ENCODE measurements at regions not wholly inside any gene's neighbourhood (a gene's known extent, or its start where the extent isn't known, plus 50 kb on each side); places are given as distances from the start of the nearest gene placed in this dataset.

DNA sequence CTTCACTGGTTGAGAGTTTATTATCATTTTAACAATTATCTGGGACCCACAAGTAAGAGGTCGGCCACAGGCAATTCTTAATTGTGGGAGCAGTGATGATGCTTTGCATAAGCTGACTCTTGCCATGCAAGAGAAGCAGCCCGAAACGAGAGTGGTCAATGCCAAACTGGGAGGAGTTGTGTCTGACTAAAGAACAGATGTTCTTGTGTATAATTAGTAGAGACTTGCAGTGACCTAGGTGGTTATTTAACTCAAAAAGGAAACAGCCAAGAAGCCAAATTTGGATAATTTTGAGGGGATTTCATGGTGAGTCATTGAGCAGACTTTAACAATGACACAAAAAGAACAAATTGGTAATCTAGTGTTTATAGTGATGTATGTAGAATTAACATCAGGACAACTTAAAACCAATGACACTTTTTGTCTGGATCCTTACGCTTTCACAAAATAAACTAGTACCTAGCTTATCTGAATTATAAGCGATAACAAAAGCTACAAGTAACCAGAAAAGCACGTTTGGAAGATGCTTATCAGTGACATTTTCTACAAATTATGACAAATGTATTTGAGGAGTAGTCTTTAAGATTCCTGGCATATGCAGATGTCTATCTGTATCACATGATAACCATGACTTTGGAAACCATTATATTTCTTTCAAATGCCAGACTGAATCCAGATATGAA is 184.7 kb upstream of the DLGAP1 start:
- TF ChIP-seq, protein P1, sequence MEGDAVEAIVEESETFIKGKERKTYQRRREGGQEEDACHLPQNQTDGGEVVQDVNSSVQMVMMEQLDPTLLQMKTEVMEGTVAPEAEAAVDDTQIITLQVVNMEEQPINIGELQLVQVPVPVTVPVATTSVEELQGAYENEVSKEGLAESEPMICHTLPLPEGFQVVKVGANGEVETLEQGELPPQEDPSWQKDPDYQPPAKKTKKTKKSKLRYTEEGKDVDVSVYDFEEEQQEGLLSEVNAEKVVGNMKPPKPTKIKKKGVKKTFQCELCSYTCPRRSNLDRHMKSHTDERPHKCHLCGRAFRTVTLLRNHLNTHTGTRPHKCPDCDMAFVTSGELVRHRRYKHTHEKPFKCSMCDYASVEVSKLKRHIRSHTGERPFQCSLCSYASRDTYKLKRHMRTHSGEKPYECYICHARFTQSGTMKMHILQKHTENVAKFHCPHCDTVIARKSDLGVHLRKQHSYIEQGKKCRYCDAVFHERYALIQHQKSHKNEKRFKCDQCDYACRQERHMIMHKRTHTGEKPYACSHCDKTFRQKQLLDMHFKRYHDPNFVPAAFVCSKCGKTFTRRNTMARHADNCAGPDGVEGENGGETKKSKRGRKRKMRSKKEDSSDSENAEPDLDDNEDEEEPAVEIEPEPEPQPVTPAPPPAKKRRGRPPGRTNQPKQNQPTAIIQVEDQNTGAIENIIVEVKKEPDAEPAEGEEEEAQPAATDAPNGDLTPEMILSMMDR (IDR thresholded peaks at IDR 0.05; ENCODE audit: low read depth, low read length): no peak
- no peak for DNase-seq (ENCODE audit: low read depth, low spot score)
- Histone ChIP-seq H3K4me3 (ENCODE audit: low read depth, low read length) (no peak overlapping the region), H3K27me3 (ENCODE audit: control insufficient read depth, insufficient read depth, low read length) (no peaks in the 10 kb centered on the region), H3K27ac (ENCODE audit: low read depth, low read length) (no peak overlapping the region), H3K9me3 (ENCODE audit: control insufficient read depth, insufficient read depth, low read length) (peaks cover 13% of the 10 kb centered on the region; the same call in 1 of the 2 replicates)
- CTCF ChIA-PET: no interaction called here
- POLR2A ChIA-PET: no interaction called here

DNA sequence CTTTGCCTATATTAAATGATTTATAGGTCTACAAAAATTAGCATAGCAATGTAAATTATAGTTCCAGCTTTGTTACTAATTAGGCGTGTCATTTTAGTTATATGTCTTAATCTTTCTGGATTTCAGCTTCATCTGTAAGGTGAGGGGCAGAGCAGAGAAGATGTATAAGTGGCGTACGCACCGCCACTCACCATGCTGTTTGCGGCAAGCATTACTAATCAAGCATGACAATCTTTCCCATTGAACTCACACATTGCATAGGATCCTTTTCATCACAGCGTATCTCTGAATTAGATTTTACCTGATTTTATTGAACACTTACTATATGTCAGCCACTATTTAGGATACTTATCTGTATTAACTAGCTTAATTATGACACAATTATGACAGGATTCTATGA is 183.6 kb upstream of the DLGAP1 start:
- no peak overlapping the region for H3K27ac ChIP-seq (ENCODE audit: low read depth, low read length)
- no peaks in the 10 kb centered on the region for H3K27me3 ChIP-seq (ENCODE audit: control insufficient read depth, insufficient read depth, low read length)
- no peak overlapping the region for H3K4me3 ChIP-seq (ENCODE audit: low read depth, low read length)
- DNase-seq (ENCODE audit: low read depth, low spot score): no peak
- TF ChIP-seq, protein P1 (IDR thresholded peaks at IDR 0.05; ENCODE audit: low read depth, low read length): no peak
- POLR2A ChIA-PET: no interaction called here
- CTCF ChIA-PET: no interaction called here
- H3K9me3 ChIP-seq (ENCODE audit: control insufficient read depth, insufficient read depth, low read length): peaks cover 13% of the 10 kb centered on the region; the same call in 1 of the 2 replicates

DNA sequence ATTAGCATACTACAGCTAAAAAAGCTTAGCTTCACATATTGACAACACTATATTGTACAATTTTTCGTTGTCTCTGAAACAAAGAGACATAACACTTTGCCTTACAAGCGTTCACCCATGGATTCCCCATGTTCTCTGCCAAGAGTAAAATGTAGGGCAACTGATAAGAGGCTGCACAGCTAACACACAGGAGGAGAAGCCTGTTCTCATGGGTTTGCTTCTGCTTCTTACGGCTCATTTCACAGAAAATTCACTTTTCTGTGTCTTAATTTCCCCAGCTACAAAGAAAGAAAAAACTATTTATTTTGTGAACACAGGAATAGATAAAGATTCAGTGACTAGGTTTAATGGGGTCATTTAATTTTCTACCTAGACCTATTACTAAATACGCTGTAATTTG is 182.8 kb upstream of the DLGAP1 start:
- H3K9me3 ChIP-seq (ENCODE audit: control insufficient read depth, insufficient read depth, low read length): peaks cover 13% of the 10 kb centered on the region; the same call in 1 of the 2 replicates
- POLR2A ChIA-PET: no interaction called here
- H3K4me3 ChIP-seq (ENCODE audit: low read depth, low read length): no peak overlapping the region
- DNase-seq (ENCODE audit: low read depth, low spot score): no peak
- TF ChIP-seq, protein P1 (IDR thresholded peaks at IDR 0.05; ENCODE audit: low read depth, low read length): no peak
- no peaks in the 10 kb centered on the region for H3K27me3 ChIP-seq (ENCODE audit: control insufficient read depth, insufficient read depth, low read length)
- CTCF ChIA-PET: no interaction called here
- no peak overlapping the region for H3K27ac ChIP-seq (ENCODE audit: low read depth, low read length)

DNA sequence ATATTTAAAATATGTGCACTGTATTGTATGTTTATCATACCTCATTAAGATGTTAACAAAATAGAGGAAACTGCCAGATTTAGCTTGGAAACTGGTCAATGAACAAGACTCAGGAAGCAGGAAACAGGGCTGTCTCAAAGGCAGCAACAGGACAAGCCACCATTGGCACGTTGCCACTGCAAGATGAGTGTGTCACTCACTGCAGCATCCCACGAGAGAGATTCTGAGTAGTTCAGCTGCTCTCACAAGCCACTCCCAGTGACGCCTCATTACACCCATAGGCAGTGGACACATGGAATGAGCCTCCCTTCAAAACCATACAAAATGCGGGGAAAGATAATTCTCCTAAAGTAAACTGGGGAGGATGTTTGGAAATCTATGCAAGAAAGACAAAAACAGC is 181.9 kb upstream of the DLGAP1 start:
- POLR2A ChIA-PET: no interaction called here
- no peak overlapping the region for H3K27ac ChIP-seq (ENCODE audit: low read depth, low read length)
- no peak overlapping the region for H3K4me3 ChIP-seq (ENCODE audit: low read depth, low read length)
- H3K27me3 ChIP-seq (ENCODE audit: control insufficient read depth, insufficient read depth, low read length): no peaks in the 10 kb centered on the region
- H3K9me3 ChIP-seq (ENCODE audit: control insufficient read depth, insufficient read depth, low read length): peaks cover 13% of the 10 kb centered on the region; the same call in 1 of the 2 replicates
- CTCF ChIA-PET: no interaction called here
- TF ChIP-seq, protein P1 (IDR thresholded peaks at IDR 0.05; ENCODE audit: low read depth, low read length): no peak
- no peak for DNase-seq (ENCODE audit: low read depth, low spot score)

DNA sequence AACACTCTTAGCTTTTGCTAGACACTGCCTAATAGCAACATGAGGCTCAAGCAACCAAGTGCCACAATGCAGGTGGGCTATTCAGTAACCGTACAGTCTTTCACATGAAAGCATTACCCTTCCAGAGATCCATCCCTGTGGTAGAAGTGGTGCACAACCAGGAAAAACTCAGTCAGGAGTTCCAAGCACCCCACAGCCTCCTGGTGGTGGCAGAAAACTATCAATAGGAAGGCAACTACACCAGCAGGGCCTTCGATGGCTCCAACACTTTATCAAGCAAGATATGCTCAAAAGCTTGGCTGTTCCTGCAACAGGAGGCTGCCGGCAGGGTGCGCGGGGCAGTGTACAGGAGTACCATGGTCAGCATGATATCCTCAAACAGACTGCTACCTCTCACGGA is 176.1 kb upstream of the DLGAP1 start:
- Histone ChIP-seq H3K27me3 (ENCODE audit: control insufficient read depth, insufficient read depth, low read length) (no peaks in the 10 kb centered on the region), H3K27ac (ENCODE audit: low read depth, low read length) (no peak overlapping the region), H3K4me3 (ENCODE audit: low read depth, low read length) (no peak overlapping the region), H3K9me3 (ENCODE audit: control insufficient read depth, insufficient read depth, low read length) (peaks cover 7% of the 10 kb centered on the region)
- DNase-seq (ENCODE audit: low read depth, low spot score): no peak
- ChIA-PET POLR2A (no interaction called here), CTCF (no interaction called here)
- TF ChIP-seq, protein P1 (IDR thresholded peaks at IDR 0.05; ENCODE audit: low read depth, low read length): no peak
